ENCODE measurements at regions not wholly inside any gene's neighbourhood (a gene's known extent, or its start where the extent isn't known, plus 50 kb on each side); places are given as distances from the start of the nearest gene placed in this dataset.

- no peak for DNase-seq (ENCODE audit: low read depth in 2 of 2)
Measured at GRCh38 chr13:22126433-22127021, 455.7 kb downstream of the FGF9 start.

- no peak for DNase-seq (ENCODE audit: low read depth in 2 of 2)
Measured at GRCh38 chr13:22127277-22128164, 456.6 kb downstream of the FGF9 start.

GRCh38 chr13:22128441-22129408 is 457.9 kb downstream of the FGF9 start:
- DNase-seq (ENCODE audit: low read depth in 2 of 2), result no peak

- DNase-seq (ENCODE audit: low read depth in 2 of 2), result no peak
Measured at GRCh38 chr13:22130254-22130653, 459.4 kb downstream of the FGF9 start.

- DNase-seq (ENCODE audit: low read depth in 2 of 2), result no peak
Measured at GRCh38 chr13:22134261-22134660, 463.4 kb downstream of the FGF9 start.

- DNase-seq (ENCODE audit: low read depth in 2 of 2), result no peak
Measured at GRCh38 chr13:22135446-22135845, 464.6 kb downstream of the FGF9 start.

- DNase-seq (ENCODE audit: low read depth in 2 of 2), result no peak
Measured at GRCh38 chr13:22137361-22138050, 466.6 kb downstream of the FGF9 start.

GRCh38 chr13:22138947-22139346 is 468.1 kb downstream of the FGF9 start:
- no peak for DNase-seq (ENCODE audit: low read depth in 2 of 2)

GRCh38 chr13:22141716-22142115 is 470.8 kb downstream of the FGF9 start:
- DNase-seq (ENCODE audit: low read depth in 2 of 2), result no peak

GRCh38 chr13:22143671-22144070 is 472.8 kb downstream of the FGF9 start:
- no peak for DNase-seq (ENCODE audit: low read depth in 2 of 2)

GRCh38 chr13:22144806-22145205 is 473.9 kb downstream of the FGF9 start:
- no peak for DNase-seq (ENCODE audit: low read depth in 2 of 2)

GRCh38 chr13:22148187-22148586 is 477.3 kb downstream of the FGF9 start:
- no peak for DNase-seq (ENCODE audit: low read depth in 2 of 2)

GRCh38 chr13:22152751-22153150 is 481.9 kb downstream of the FGF9 start:
- DNase-seq (ENCODE audit: low read depth in 2 of 2), result no peak

GRCh38 chr13:22154041-22154440 is 483.2 kb downstream of the FGF9 start:
- no peak for DNase-seq (ENCODE audit: low read depth in 2 of 2)

- DNase-seq (ENCODE audit: low read depth in 2 of 2), result no peak
Measured at GRCh38 chr13:22161871-22162270, 491.0 kb downstream of the FGF9 start.

- no peak for DNase-seq (ENCODE audit: low read depth in 2 of 2)
Measured at GRCh38 chr13:22162889-22163288, 492.0 kb downstream of the FGF9 start.

- DNase-seq (ENCODE audit: low read depth in 2 of 2), result no peak
Measured at GRCh38 chr13:22168437-22169190, 497.7 kb downstream of the FGF9 start.

- no peak for DNase-seq (ENCODE audit: low read depth in 2 of 2)
Measured at GRCh38 chr13:22169473-22169872, 498.6 kb downstream of the FGF9 start.

GRCh38 chr13:22173610-22174009 is 502.7 kb downstream of the FGF9 start:
- no peak for DNase-seq (ENCODE audit: low read depth in 2 of 2)

- no peak for DNase-seq (ENCODE audit: low read depth in 2 of 2)
Measured at GRCh38 chr13:22175241-22175640, 504.4 kb downstream of the FGF9 start.

GRCh38 chr13:22175815-22176214 is 504.9 kb downstream of the FGF9 start:
- no peak for DNase-seq (ENCODE audit: low read depth in 2 of 2)
